Lower lobe of right lung (tissue), 2 donors: ENCODE measurements at regions not wholly inside any gene's neighbourhood (a gene's known extent, or its start where the extent isn't known, plus 50 kb on each side); places are given as distances from the start of the nearest gene placed in this dataset.
"Not testable (repeated sequence)": the region's sequence is repeated elsewhere in the genome, so short reads cannot be mapped to it uniquely, and the experiment has no call there.

Experiments used
- ATAC-seq, 2 donors: fragments of 200-7000 bp; cut with Tn5 transposase; one replicate each; pipeline ENCODE4 v1.9.1; 2020 to 2022; ENCODE audit warnings: mild to moderate bottlenecking in 2 of 2, moderate library complexity in 2 of 2
- DNase-seq: peaks from one replicate; pipeline ENCODE4 v3.0.0-alpha.2; 2020
- H3K27ac ChIP-seq: fragments of 200-600 bp; one replicate; pipeline ENCODE4 v1.8.0; 2022
- H3K27me3 ChIP-seq: fragments of 200-600 bp; one replicate; pipeline ENCODE4 v1.8.0; 2022; ENCODE audit warnings: low read depth
- H3K36me3 ChIP-seq: fragments of 200-600 bp; one replicate; pipeline ENCODE4 v1.8.0; 2022; ENCODE audit warnings: mild to moderate bottlenecking
- H3K4me1 ChIP-seq: fragments of 200-600 bp; one replicate; pipeline ENCODE4 v1.8.0; 2022
- H3K4me3 ChIP-seq: fragments of 200-600 bp; one replicate; pipeline ENCODE4 v1.8.0; 2022; ENCODE audit warnings: mild to moderate bottlenecking
- H3K9me3 ChIP-seq: fragments of 200-600 bp; one replicate; pipeline ENCODE4 v1.8.0; 2022
- intact Hi-C: fragments of 100-400 bp; cut with DNase I; formaldehyde crosslinking; loops from one replicate; pipeline ENCODE4 v1.11.0; 2022
- TF ChIP-seq, protein P1 (sequence below): fragments of 200-600 bp; IDR thresholded peaks from one replicate; pipeline ENCODE4 v1.8.0; 2022; ENCODE audit warnings: antibody characterized with exemption, mild to moderate bottlenecking
- donor health status: DM: no; HTN: yes; CAD: no; lungs with severe emphysema.

DNA sequence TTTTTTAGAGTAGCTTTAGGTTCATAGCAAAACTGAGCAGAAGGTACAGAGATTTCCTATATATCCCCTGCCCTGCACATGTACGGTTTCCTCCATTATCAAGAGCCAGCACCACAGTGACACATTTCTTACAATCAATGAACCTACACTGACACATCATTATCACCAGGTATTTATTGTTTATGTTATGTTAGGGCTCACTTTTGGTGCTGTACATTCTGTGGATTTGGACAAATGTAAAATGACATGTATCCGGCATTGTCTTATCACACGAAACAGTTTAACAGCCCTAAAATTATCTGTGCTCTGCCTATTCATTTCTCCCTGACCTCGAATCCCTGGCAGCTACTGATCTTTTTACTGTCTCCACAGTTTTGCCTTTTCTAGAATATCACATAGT is 93.7 kb upstream of the DPH5 start:
- no peaks in the 10 kb centered on the region for H3K27me3 ChIP-seq
- no peaks in the 10 kb centered on the region for H3K9me3 ChIP-seq
- no peak overlapping the region for H3K27ac ChIP-seq
- H3K36me3 ChIP-seq, result no peaks in the 10 kb centered on the region
- H3K4me1 ChIP-seq, result no peaks in the 10 kb centered on the region
- DNase-seq, result no peak
- TF ChIP-seq, protein P1, sequence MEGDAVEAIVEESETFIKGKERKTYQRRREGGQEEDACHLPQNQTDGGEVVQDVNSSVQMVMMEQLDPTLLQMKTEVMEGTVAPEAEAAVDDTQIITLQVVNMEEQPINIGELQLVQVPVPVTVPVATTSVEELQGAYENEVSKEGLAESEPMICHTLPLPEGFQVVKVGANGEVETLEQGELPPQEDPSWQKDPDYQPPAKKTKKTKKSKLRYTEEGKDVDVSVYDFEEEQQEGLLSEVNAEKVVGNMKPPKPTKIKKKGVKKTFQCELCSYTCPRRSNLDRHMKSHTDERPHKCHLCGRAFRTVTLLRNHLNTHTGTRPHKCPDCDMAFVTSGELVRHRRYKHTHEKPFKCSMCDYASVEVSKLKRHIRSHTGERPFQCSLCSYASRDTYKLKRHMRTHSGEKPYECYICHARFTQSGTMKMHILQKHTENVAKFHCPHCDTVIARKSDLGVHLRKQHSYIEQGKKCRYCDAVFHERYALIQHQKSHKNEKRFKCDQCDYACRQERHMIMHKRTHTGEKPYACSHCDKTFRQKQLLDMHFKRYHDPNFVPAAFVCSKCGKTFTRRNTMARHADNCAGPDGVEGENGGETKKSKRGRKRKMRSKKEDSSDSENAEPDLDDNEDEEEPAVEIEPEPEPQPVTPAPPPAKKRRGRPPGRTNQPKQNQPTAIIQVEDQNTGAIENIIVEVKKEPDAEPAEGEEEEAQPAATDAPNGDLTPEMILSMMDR, result no peak
- H3K4me3 ChIP-seq, result no peak overlapping the region
- intact Hi-C loops, result no loop called here
- ATAC-seq, result no peak

DNA sequence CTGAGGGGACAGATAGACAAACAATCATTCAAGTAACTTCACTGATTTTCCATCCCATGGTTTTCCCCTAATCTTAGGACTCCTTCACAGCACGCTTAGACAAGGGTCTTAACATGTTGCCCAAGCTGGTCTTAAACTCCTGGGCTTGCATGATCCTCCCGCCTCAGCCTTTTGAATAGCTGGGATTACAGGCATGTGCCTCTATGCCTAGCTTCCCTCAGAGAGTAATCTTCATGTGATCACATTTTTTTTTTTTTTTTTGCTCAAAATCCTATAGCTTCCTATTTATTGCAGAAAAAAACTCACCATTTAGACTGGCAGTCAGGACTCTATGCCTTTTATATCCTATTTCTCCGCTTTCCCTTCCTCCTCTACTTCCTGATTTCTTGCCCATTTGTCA is 90.4 kb upstream of the DPH5 start:
- H3K27ac ChIP-seq, result no peak overlapping the region
- H3K4me3 ChIP-seq, result no peak overlapping the region
- no peaks in the 10 kb centered on the region for H3K9me3 ChIP-seq
- TF ChIP-seq, protein P1, result no peak
- no peaks in the 10 kb centered on the region for H3K27me3 ChIP-seq
- ATAC-seq (no peak), DNase-seq (no peak)
- H3K36me3 ChIP-seq, result no peaks in the 10 kb centered on the region
- intact Hi-C loops, result no loop called here
- peaks cover 14% of the 10 kb centered on the region for H3K4me1 ChIP-seq

DNA sequence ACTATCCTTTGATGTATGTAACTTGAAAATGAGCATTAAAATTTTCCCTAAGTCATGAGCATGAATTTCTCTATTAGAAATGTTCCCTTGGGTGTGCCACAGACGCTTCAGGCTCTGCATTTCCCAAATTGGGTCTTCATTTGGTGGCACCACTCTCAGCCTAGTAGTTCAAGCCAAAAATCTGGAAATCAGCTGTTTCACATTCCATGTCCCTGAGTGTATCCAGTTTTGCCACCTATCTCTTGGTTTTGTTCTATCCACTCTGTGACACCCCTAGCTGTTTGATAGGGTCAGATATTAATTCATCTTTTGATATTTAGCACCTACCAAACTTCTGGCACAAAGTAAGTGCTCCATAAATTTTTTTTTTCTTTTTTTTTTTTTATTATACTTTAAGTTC is 89.5 kb upstream of the DPH5 start:
- TF ChIP-seq, protein P1, result no peak
- H3K36me3 ChIP-seq, result no peaks in the 10 kb centered on the region

DNA sequence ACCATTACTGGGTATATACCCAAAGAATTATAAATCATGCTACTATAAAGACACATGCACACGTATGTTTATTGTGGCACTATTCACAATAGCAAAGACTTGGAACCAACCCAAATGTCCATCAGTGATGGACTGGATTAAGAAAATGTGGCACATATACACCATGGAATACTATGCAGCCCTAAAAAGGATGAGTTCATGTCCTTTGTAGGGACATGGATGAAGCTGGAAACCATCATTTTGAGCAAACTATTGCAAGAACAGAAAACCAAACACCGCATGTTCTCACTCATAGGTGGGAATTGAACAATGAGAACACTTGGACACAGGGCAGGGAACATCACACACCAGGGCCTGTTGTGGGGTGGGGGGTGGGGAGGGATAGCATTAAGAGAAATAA is 88.5 kb upstream of the DPH5 start:
- ATAC-seq, H3K4me3 ChIP-seq, H3K27ac ChIP-seq, H3K9me3 ChIP-seq, H3K36me3 ChIP-seq, intact Hi-C loops, DNase-seq, H3K27me3 ChIP-seq: not testable (repeated sequence)
- H3K4me1 ChIP-seq, result peaks cover 14% of the 10 kb centered on the region

More for the DNA sequence above, 89.5 kb upstream of the DPH5 start:
- ATAC-seq (no peak), DNase-seq (no peak)
- Histone ChIP-seq H3K4me1 (peaks cover 14% of the 10 kb centered on the region), H3K27ac (no peak overlapping the region), H3K4me3 (no peak overlapping the region), H3K27me3 (no peaks in the 10 kb centered on the region), H3K9me3 (no peaks in the 10 kb centered on the region)
- intact Hi-C loops, result no loop called here

DNA sequence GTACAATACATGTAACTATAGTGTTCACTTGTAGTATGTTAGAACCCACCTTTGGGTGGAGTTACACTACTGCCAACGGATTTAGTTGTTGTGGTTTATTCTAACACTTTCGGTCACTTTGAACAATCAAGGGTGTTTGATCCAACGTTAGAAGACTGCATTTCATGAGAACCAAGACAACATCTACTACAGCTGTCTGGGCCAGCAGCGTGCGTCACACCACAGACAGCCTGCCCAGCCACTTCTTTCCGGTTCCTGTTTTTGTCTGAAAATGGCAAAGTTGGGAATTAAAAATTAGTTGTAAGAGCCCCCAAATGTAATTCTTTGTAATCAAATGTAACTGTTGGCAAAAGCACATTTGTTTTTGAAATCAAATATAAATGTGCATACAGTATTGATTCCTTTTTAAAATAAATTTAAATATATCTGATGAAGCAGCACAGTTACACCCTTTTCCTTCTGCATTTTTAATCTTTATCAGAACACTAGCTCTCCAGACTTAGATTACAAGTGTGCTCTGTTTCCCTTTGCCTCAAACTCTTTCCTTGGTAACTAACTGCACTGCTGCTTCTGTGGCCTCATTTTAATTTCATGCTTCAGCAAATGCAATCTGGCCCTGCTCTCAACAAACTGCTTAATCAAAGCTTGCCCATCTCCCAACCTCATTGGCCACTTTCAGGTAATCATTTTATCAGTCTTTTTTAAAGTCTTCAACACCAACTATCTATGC is 86.6 kb upstream of the DPH5 start:
- Histone ChIP-seq H3K4me1 (peaks cover 14% of the 10 kb centered on the region), H3K27me3 (no peaks in the 10 kb centered on the region), H3K9me3 (no peaks in the 10 kb centered on the region), H3K4me3 (no peak overlapping the region), H3K27ac (peak overlapping the region; percentile 33), H3K36me3 (no peaks in the 10 kb centered on the region)
- intact Hi-C loops, result no loop called here
- peak; percentile 70 for DNase-seq
- peak; percentile 81 to 84 for ATAC-seq
- TF ChIP-seq, protein P1, result no peak

DNA sequence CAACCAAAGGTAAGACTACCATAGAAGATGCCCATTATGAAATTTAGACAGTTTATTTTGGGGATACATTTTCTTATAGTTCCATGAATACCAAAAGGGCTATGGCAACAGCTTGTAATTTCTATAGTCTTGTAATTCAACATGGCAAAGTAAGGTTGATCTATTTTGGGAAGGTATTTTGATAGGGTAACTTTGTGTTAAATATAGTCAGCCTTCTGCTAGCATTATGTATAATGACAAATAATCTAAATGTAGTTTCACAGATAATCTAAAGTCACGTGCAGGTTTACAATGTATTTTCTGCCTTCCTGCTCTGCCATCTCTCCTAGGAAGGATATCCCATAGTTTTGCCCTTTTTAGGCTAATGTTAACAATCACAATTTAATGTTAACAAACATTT is 85.9 kb upstream of the DPH5 start:
- no peak for ATAC-seq
- H3K4me3 ChIP-seq, result no peak overlapping the region
- DNase-seq, result no peak
- H3K4me1 ChIP-seq, result peaks cover 17% of the 10 kb centered on the region
- TF ChIP-seq, protein P1, result no peak
- H3K27ac ChIP-seq, result peak overlapping the region; percentile 33
- intact Hi-C loops, result no loop called here
- no peaks in the 10 kb centered on the region for H3K9me3 ChIP-seq
- H3K27me3 ChIP-seq, result no peaks in the 10 kb centered on the region
- no peaks in the 10 kb centered on the region for H3K36me3 ChIP-seq
